ENCODE measurements at regions not wholly inside any gene's neighbourhood (a gene's known extent, or its start where the extent isn't known, plus 50 kb on each side); places are given as distances from the start of the nearest gene placed in this dataset.

DNA sequence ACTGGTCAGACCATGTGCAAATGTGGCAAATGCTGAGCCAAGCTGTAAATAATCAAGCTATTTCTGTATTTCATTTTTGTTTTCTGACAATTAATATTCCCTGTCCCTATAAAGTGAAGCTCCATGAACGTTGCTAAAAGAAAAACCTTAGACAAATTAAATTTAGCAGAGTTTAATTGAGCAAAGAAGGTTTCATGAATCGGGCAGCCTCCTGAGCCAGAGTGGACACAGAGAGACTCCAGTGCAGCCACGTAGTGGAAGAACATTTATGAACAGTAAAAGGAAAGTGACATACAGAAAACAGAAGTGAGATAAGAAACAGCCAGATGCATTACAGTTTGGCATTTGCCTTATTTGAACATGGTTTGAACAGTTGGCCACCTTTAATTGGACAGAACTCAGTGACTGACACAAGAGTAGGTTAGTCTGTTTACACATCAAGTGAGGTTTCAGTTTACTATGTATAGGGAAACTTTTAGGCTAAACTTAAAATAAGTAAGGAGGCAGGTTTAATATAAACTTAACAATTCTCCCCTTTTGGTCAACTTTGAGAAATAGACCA is 69.7 kb downstream of the UFM1 start:
- Mint-ChIP-seq H3K9me3 (peaks cover 0 to 3% (median 0%) of the 10 kb centered on the region in 7 donors), H3K27me3 (ENCODE audit: low read depth in 3 of 3) (no peaks in the 10 kb centered on the region), H3K4me1 (peaks cover 4% of the 10 kb centered on the region), H3K36me3 (no peaks in the 10 kb centered on the region), H3K4me3 (no peak overlapping the region), H3K27ac (no peak overlapping the region)
- Histone ChIP-seq H2AFZ (ENCODE audit: insufficient read depth, low read depth, low read length, poor library complexity, severe bottlenecking) (no peak overlapping the region), H3K9ac (ENCODE audit: insufficient read depth, low read length, poor library complexity, severe bottlenecking) (no peak overlapping the region), H3K4me3 (replicated peaks in 1 of 3; ENCODE audit: low read depth in 2 of 3, low read length in 3 of 3) (no peak overlapping the region), H3K4me1 (ENCODE audit: control insufficient read depth in 1 of 2, insufficient read depth in 2 of 2, low read length in 2 of 2) (no peaks in the 10 kb centered on the region), H3K27ac (ENCODE audit: low read depth in 1 of 2, low read length in 2 of 2) (no peak overlapping the region), H3K9me3 (replicated peaks in 1 of 2; ENCODE audit: control insufficient read depth in 1 of 2, insufficient read depth in 1 of 2, low read length in 2 of 2) (no peaks in the 10 kb centered on the region), H4K20me1 (ENCODE audit: insufficient read depth, low read length) (no peaks in the 10 kb centered on the region), H3K79me2 (ENCODE audit: insufficient read depth, low read length) (no peaks in the 10 kb centered on the region), H3K27me3 (ENCODE audit: control insufficient read depth in 2 of 2, insufficient read depth in 2 of 2, low read length in 2 of 2) (no peaks in the 10 kb centered on the region), H3K4me2 (replicated peaks; ENCODE audit: extremely low read depth, low read length, poor library complexity, severe bottlenecking) (no peak overlapping the region), H3K36me3 (replicated peaks in 1 of 2; ENCODE audit: control insufficient read depth in 1 of 2, insufficient read depth in 2 of 2, low read length in 2 of 2) (no peaks in the 10 kb centered on the region)
- WGBS (ENCODE audit: insufficient coverage) = 75% methylated on average over 2 of the region's 3 CpGs
- intact Hi-C loops (cut with micrococcal nuclease) = no loop called here
- DNase-seq = no peak
- no peak for TF ChIP-seq CTCF (IDR thresholded peaks at IDR 0.05)

GRCh38 chr13:38421590-38422560 is 72.2 kb downstream of the UFM1 start:
- Histone ChIP-seq H2AFZ (ENCODE audit: insufficient read depth, low read depth, low read length, poor library complexity, severe bottlenecking) (no peak overlapping the region), H3K4me3 (replicated peaks in 1 of 3; ENCODE audit: low read depth in 2 of 3, low read length in 3 of 3) (no peak overlapping the region), H3K9ac (ENCODE audit: insufficient read depth, low read length, poor library complexity, severe bottlenecking) (no peak overlapping the region), H4K20me1 (ENCODE audit: insufficient read depth, low read length) (no peaks in the 10 kb centered on the region), H3K27ac (ENCODE audit: low read depth in 1 of 2, low read length in 2 of 2) (no peak overlapping the region), H3K79me2 (ENCODE audit: insufficient read depth, low read length) (no peaks in the 10 kb centered on the region), H3K36me3 (replicated peaks in 1 of 2; ENCODE audit: control insufficient read depth in 1 of 2, insufficient read depth in 2 of 2, low read length in 2 of 2) (no peaks in the 10 kb centered on the region), H3K9me3 (replicated peaks in 1 of 2; ENCODE audit: control insufficient read depth in 1 of 2, insufficient read depth in 1 of 2, low read length in 2 of 2) (no peaks in the 10 kb centered on the region), H3K4me1 (ENCODE audit: control insufficient read depth in 1 of 2, insufficient read depth in 2 of 2, low read length in 2 of 2) (no peaks in the 10 kb centered on the region), H3K27me3 (ENCODE audit: control insufficient read depth in 2 of 2, insufficient read depth in 2 of 2, low read length in 2 of 2) (no peaks in the 10 kb centered on the region), H3K4me2 (replicated peaks; ENCODE audit: extremely low read depth, low read length, poor library complexity, severe bottlenecking) (no peak overlapping the region)
- no peak for DNase-seq
- TF ChIP-seq CTCF (IDR thresholded peaks at IDR 0.05) = no peak
- no peaks in the 10 kb centered on the region for H3K36me3 Mint-ChIP-seq
- no peaks in the 10 kb centered on the region for H3K4me1 Mint-ChIP-seq
- intact Hi-C loops (cut with micrococcal nuclease) = no loop called here
- H3K27ac Mint-ChIP-seq = no peak overlapping the region
- peaks cover 0 to 3% (median 0%) of the 10 kb centered on the region in 7 donors for H3K9me3 Mint-ChIP-seq
- no peaks in the 10 kb centered on the region for H3K27me3 Mint-ChIP-seq (ENCODE audit: low read depth in 3 of 3)
- no CpG with 5 or more reads among the region's 5 CpGs for WGBS (ENCODE audit: insufficient coverage)
- no peak overlapping the region for H3K4me3 Mint-ChIP-seq
